ENCODE measurements at regions not wholly inside any gene's neighbourhood (a gene's known extent, or its start where the extent isn't known, plus 50 kb on each side); places are given as distances from the start of the nearest gene placed in this dataset.
A peak's percentile ranks its signal among the peaks of the same experiment; 100 is the strongest.
"Not testable (repeated sequence)": the region's sequence is repeated elsewhere in the genome, so short reads cannot be mapped to it uniquely, and the experiment has no call there.

DNA sequence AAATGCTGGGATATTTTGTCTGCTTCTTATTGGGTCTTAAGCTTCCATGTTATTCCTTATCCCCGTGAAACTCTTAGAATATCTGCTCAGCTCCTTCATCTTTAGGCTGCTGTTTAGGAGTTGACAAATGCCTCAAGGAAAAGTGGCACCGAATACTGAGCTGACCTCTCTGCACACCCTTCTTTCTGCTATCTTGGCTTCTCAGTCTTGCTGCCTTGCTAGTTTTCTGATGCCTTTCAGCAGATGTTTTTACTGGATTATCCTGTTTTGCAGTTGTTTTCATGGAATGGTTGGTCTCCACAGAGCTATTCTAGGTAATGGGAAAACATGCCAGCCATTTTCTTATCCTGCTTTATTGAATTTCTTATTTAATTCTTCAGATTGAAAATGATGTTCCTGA, 86.3 kb downstream of the GYPE start:
- no peak for DNase-seq

DNA sequence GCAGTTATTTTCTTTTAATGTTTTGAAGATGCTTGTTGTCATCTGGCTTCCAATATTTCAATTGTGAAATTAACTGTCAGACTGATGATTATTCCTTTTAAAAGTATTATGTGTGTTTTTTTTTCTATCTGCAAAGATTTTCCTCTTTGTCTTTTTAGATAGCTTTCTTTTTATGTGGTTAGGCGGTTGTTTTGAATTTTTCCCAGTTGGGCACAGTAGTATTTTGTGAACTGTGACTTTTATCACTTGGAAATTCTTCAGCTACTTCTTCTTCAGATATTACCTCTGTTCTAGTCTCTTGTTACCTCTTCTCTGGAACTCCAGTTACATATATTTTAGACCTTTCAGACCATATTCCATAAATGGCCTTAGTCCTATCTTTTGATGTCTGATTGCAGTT, 87.5 kb downstream of the GYPE start:
- DNase-seq = not testable (repeated sequence)

DNA sequence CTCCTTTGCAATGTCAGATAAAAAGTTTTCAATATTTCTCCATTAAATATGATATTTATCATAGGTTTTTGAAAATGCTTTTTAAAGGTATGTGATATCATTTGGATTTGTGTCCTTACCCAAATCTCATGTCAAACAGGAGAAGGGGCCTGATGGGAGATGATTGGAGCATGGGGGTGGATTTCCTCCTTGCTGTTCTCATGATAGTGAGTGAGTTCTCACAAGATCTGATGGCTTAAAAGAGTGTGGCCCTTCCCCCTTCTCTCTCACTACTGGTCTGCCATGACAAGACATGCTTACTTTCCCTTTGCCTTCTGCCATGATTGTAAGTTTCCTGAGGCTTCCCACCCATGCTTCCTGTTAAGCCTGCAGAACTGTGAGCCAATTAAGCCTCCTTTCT, 90.0 kb downstream of the GYPE start:
- DNase-seq = not testable (repeated sequence)

DNA sequence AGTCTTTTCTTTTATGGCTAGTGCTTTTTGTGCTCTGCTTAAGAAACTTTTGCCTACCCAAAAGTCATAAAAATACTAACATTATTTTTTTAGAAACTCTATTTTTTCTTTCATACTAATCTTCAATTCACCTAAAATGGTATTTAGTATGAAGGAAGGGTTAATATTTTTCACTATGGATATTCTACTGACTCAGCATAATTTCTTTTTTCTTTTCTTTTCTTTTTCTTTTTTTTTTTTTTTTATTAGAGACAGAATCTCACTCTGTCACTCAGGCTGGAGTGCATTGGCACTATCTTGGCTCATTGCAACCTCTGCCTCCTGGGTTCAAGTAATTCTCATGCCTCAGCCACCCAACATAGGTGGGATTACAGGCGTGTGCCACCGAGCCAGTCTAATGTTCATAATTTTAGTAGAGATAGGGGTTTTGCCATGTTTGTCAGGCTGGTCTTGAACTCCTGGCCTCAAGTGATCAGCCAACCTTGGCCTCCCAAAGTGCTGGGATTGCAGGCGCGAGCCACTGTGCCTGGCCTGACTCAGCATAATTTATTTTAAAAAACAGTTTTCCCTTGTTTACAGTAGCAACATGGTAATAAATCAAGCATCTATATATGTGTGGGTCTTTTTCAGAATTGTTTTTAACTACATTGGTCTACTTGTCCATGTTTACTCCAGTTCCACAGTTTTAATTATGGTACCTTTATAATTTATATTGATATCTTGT, 91.8 kb downstream of the GYPE start:
- DNase-seq = not testable (repeated sequence)

DNA sequence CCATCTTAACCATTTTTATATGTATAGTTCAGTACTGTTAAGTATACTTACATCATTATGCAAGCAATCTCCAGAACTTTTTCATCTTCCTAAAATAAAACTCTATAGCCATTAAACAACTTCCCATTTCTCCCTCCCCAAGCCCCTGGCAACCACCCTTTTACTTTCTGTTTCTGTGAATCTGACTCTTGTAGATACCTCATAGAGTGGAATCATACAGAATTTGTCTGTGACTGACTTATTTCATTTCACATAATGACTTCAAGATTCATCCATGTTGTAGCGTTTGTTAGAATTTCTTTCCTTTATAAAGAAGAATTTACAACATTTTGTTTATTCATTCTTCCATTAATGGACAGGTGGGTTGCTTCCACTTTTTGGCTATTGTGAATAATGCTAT, 91.2 kb upstream of the FREM3 start:
- DNase-seq = not testable (repeated sequence)

DNA sequence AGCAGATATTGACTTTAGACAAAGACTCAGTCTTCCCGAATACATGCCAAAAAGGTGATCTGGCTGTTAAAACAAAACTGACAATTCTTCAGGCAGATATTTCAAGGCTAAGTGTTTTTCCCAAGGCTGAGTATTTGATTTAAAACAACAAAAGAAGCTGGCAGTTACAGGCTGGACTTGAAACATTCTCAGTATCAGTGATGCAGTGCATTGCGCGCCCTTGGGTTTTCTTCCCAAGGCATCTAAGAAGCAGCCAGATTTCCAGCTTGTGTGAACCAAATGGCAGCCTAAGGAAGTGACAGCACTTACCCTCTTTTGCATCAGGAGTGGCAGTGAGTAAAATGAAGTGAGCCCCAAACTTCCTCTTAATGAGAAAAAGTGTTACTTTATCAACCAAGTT, 90.0 kb upstream of the FREM3 start:
- not testable (repeated sequence) for DNase-seq

DNA sequence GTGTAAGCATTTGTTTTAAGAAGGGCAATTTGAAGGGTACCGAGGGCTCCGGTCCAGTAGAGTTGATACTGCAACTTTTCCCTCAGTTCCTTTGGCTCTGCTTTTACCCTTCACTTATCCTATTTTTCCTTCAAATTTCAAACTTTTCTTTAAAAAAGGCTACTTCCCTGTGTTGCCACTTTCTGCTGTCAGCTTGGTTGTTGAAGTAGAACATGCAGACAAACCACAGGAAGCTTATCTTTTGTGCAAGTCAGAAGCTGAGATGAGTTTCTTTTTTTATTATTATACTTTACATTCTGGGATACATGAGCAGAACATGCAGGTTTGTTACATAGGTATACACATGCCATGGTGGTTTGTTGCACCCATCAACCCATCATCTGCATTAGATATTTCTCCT, 89.1 kb upstream of the FREM3 start:
- DNase-seq = not testable (repeated sequence)

DNA sequence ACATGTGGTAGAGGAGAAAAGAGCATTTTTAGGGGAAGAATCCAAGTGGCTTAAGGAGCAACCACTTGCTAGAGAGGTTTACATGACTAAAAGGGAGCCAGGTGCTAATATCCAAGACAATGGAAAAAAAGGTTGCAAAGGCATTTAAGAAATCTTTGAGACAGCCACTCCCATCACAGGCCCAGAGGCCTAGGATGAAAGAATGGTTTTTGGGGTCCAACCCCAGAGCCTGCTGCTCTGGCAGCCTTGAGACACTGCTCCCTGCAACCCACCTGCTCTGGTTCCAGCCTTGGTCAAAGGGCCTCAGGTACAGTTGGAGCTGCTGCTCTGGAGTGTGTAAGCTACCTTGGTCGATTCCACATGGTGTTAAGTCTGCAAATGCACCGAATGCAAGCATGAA, 84.1 kb upstream of the FREM3 start:
- DNase-seq = no peak

DNA sequence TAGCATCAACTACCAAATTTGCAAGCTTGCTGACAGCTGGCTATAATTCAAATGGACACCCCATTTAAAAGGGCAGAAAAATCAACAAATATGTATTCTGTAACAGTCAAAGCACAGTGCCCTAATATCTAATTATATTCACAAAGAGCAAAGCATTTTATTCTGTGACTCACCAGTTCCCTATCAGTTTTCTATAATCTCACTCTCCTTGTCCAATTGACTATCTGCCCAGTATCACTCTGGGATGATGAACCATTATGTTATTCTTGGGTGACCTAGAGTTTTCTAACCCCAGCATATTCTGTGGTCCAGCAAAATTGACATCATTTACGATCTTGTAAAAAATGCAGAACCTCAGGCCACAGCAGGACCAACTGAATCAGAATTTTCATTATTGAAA, 82.0 kb upstream of the FREM3 start:
- no peak for DNase-seq

DNA sequence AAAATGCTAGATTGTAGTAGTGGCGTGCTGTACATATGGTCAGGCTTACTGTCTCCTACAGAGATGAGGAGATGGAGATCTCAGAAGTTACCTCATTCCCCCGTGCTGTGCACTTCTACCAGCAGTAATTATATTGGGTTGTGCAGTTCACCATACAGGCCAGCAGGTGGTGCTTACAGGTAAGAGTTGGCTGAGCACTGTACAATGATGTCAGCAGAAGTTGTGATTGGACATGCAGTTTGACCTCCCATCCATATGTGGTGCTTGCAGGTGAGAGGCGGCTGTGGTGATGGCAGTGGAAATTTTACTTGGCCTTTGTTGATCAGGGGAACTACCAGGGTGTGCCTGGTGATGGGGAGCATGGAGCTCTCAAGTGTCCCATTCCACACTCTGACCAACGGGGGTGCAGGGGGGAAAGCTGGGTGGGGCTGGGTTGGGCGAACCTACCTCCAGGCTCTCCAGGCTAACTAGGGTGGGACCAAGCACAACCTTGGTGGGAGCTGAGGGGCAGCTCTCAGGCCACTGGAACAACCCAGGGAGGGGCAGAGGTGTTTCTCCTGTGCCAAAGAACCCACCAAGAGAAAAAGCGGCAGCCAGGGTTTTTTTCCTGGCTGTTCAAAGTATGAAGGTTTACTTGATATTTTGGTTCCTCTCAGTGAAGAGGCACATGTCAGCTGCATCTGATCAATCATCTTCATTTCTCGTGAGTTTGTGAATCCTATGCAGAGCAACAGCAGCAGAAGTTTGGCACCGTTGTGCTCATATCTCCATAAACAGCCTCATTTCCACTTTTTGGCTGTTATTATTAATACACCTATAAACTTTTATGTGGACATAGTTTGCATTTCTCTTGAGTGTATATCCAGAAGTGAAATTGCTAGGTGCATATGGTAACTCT, 73.8 kb upstream of the FREM3 start:
- DNase-seq = peak; percentile 2

DNA sequence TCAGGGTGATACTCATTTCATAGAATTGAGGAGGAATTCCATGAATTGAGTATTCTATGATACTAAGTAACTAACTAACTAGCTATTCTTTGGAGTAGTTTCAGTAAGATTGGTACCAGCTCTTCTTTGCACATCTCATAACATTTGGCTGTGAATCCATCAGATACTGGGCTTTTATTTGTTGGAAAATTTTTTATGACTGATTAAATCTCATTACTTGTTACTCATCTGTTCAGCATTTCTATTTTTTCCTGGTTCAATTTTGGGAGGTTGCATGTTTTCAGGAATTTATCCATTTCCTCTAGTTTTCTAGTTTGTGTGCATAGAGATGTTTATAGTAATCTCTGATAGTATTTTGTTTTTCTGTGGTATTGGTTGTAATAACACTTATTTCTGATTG, 70.8 kb upstream of the FREM3 start:
- DNase-seq = no peak

DNA sequence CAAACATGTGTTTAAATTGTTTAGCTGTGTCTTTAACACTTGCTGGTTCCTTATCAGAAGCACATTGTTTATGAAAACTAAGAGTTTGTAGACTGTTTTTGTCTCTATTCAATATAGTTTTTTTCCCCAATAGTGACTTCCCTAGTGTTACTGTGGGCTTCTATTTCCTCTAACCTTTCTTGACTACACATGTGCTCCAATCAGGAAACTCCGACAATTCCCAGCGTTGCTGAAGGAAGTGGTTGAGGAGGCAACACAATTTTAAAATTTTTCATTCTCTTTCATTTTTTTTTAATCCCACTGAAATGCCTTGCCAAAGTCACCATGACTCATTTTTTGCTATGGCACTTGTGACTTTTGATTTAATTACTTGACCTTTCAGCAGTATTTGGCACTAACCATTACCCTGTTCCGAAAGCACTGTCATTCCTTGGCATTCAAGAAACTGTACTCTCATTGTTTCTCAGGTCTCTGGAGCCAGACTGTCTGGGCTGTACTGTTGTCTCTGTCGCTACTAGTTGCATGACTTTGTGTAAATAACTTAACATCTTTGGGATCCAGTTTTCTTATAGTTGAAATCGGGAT, 67.6 kb upstream of the FREM3 start:
- DNase-seq = no peak

DNA sequence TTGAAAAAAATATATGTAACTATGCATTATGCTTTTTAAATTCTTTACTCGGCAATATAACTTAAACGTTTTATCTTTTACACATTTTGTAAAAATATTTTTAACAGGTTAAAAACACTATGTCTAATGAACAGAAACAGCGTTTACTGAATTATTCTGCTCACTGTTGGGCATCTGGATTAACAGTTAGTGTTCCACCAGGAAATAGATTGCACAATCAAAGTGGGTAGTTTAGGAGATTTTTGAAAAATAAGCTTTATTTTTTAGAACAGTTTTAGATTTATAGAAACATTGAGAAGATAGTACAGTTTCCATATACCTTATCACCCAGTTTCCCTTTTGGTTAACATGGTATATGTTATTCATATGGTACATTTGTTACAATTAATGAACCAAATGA, 63.1 kb upstream of the FREM3 start:
- DNase-seq = no peak

DNA sequence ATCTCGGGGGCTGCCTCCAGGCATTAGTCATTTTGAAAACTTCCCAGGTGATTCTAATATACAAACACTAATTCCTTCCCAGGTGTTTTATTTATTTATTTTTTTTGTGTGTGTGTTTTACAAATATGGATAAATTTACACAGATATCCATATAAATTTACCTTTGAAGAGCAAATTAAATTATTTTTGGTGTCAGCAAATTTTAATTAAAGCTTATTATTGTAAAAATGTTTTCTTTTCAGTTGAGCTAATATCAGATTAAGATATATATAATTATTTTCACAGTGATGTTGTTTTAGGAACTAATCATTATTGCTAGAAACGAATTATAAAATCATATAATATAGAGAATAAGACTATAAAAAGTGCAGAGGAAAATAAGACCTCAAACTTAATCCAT, 62.0 kb upstream of the FREM3 start:
- DNase-seq = no peak
